CD14-positive monocyte (primary cell): ENCODE measurements at regions not wholly inside any gene's neighbourhood (a gene's known extent, or its start where the extent isn't known, plus 50 kb on each side); places are given as distances from the start of the nearest gene placed in this dataset.

Source experiments
- DNase-seq, 3 donors: peaks; one replicate each; pipeline ENCODE4 v3.0.0-alpha.2; 2011 to 2022
- H2AFZ ChIP-seq: 2 replicates; pipeline ENCODE4 v1.6.0; 2012; ENCODE audit warnings: mild to moderate bottlenecking, low read depth, low read length, inconsistent platforms; ENCODE audit not compliant: insufficient read depth, poor library complexity, severe bottlenecking
- H3K27ac ChIP-seq, 2 donors: 1 replicate in 1 of 2; 2 replicates in 1 of 2; pipeline ENCODE4 v1.5.1; 2012 to 2013; ENCODE audit warnings: low read length in 2 of 2, control low read depth in 1 of 2, inconsistent platforms in 1 of 2, low read depth in 1 of 2, mild to moderate bottlenecking in 1 of 2
- H3K27me3 ChIP-seq, 2 donors: one replicate each; pipeline versions ENCODE4 v1.6.0 to v1.6.1; 2011 to 2013; ENCODE audit warnings: low read length in 2 of 2; ENCODE audit not compliant: control insufficient read depth in 2 of 2, insufficient read depth in 2 of 2
- H3K36me3 ChIP-seq, 2 donors: replicated peaks in 1 of 2; 1 replicate in 1 of 2; 2 replicates in 1 of 2; pipeline versions ENCODE4 v1.5.1 to v1.6.1; 2012 to 2013; ENCODE audit warnings: low read length in 2 of 2, control low read depth in 1 of 2, inconsistent platforms in 1 of 2, mild to moderate bottlenecking in 1 of 2; ENCODE audit not compliant: insufficient read depth in 2 of 2, control insufficient read depth in 1 of 2
- H3K4me1 ChIP-seq, 2 donors: 1 replicate in 1 of 2; 2 replicates in 1 of 2; pipeline versions ENCODE4 v1.5.1 to v1.6.1; 2012 to 2013; ENCODE audit warnings: low read length in 2 of 2, control low read depth in 1 of 2, inconsistent platforms in 1 of 2, mild to moderate bottlenecking in 1 of 2, moderate library complexity in 1 of 2; ENCODE audit not compliant: insufficient read depth in 2 of 2, control insufficient read depth in 1 of 2
- H3K4me2 ChIP-seq: replicated peaks from 2 replicates; pipeline ENCODE3; 2012; ENCODE audit warnings: low read length, moderate library complexity, mild to moderate bottlenecking; ENCODE audit not compliant: poor library complexity, severe bottlenecking; ENCODE audit errors: extremely low read depth
- H3K4me3 ChIP-seq, 3 experiments: fragments of 200-600 bp in 1 of 3; sonication (generic) in 1 of 3; replicated peaks in 1 of 3; 1 replicate in 2 of 3; 2 replicates in 1 of 3; pipeline ENCODE4 v1.5.1; 2011 to 2013; ENCODE audit warnings: low read length in 3 of 3, mild to moderate bottlenecking in 3 of 3, control low read depth in 2 of 3, low read depth in 2 of 3, inconsistent platforms in 1 of 3, moderate library complexity in 1 of 3
- H3K79me2 ChIP-seq: 2 replicates; pipeline ENCODE4 v1.6.0; 2012; ENCODE audit warnings: mild to moderate bottlenecking, control low read depth, inconsistent platforms, low read length, moderate library complexity; ENCODE audit not compliant: insufficient read depth
- H3K9ac ChIP-seq: 2 replicates; pipeline ENCODE4 v1.6.0; 2017; ENCODE audit warnings: low read length, mild to moderate bottlenecking; ENCODE audit not compliant: insufficient read depth, poor library complexity, severe bottlenecking
- H3K9me3 ChIP-seq, 2 donors: replicated peaks in 1 of 2; 1 replicate in 1 of 2; 2 replicates in 1 of 2; pipeline versions ENCODE4 v1.5.1 to v1.6.1; 2012 to 2013; ENCODE audit warnings: low read length in 2 of 2, control low read depth in 1 of 2; ENCODE audit not compliant: control insufficient read depth in 1 of 2, insufficient read depth in 1 of 2
- H4K20me1 ChIP-seq: 2 replicates; pipeline ENCODE4 v1.6.0; 2012; ENCODE audit warnings: mild to moderate bottlenecking, low read length, control low read depth, moderate library complexity; ENCODE audit not compliant: insufficient read depth
- H3K27ac Mint-ChIP-seq, 7 donors: one replicate each; pipeline ENCODE4 v1.8.0; 2020; ENCODE audit warnings: mild to moderate bottlenecking in 7 of 7, mixed read lengths in 7 of 7, moderate library complexity in 6 of 7, inconsistent platforms in 2 of 7
- H3K27me3 Mint-ChIP-seq, 3 donors: one replicate each; pipeline ENCODE4 v1.8.0; 2021 to 2022; ENCODE audit warnings: low read depth in 3 of 3, mild to moderate bottlenecking in 3 of 3, mixed read lengths in 3 of 3, moderate library complexity in 3 of 3, inconsistent platforms in 1 of 3
- H3K36me3 Mint-ChIP-seq, 2 donors: one replicate each; pipeline ENCODE4 v1.8.0; 2020; ENCODE audit warnings: mixed read lengths in 2 of 2, inconsistent platforms in 1 of 2, mild to moderate bottlenecking in 1 of 2
- H3K4me1 Mint-ChIP-seq: one replicate; pipeline ENCODE4 v1.8.0; 2020; ENCODE audit warnings: mild to moderate bottlenecking, mixed read lengths
- H3K4me3 Mint-ChIP-seq, 2 donors: one replicate each; pipeline ENCODE4 v1.8.0; 2020; ENCODE audit warnings: mild to moderate bottlenecking in 2 of 2, mixed read lengths in 2 of 2, moderate library complexity in 1 of 2
- H3K9me3 Mint-ChIP-seq, 7 donors: one replicate each; pipeline ENCODE4 v1.8.0; 2020 to 2022; ENCODE audit warnings: mixed read lengths in 7 of 7, mild to moderate bottlenecking in 6 of 7, moderate library complexity in 6 of 7, inconsistent platforms in 2 of 7
- CTCF ChIP-seq: fragments of 200-600 bp; IDR thresholded peaks from one replicate; pipeline ENCODE4 v1.8.0; 2022; ENCODE audit warnings: antibody characterized with exemption, mild to moderate bottlenecking
- WGBS: methylation state at CpG from one replicate; pipeline ENCODE4 v1.1.5; 2013; ENCODE audit warnings: missing lambda C conversion rate; ENCODE audit not compliant: insufficient coverage; 5-methylcytosine and 5-hydroxymethylcytosine counted together
- intact Hi-C, 2 donors: fragments of 100-400 bp; cut with micrococcal nuclease; formaldehyde crosslinking; loops; one replicate each; pipeline versions ENCODE4 v1.15.0 to v1.15.1; 2023

- Histone ChIP-seq H3K27ac (no peak overlapping the region), H4K20me1 (no peaks in the 10 kb centered on the region), H3K79me2 (no peaks in the 10 kb centered on the region), H3K9ac (no peak overlapping the region), H3K4me1 (no peaks in the 10 kb centered on the region), H3K4me2 (no peak overlapping the region), H3K4me3 (no peak overlapping the region), H3K27me3 (no peaks in the 10 kb centered on the region), H3K9me3 (no peaks in the 10 kb centered on the region), H3K36me3 (no peaks in the 10 kb centered on the region), H2AFZ (no peak overlapping the region)
- Mint-ChIP-seq H3K27ac (no peak overlapping the region), H3K4me1 (no peaks in the 10 kb centered on the region), H3K4me3 (no peak overlapping the region), H3K9me3 (peaks cover 0 to 2% (median 0%) of the 10 kb centered on the region in 7 donors), H3K27me3 (peaks cover 0 to 2% (median 0%) of the 10 kb centered on the region in 3 donors), H3K36me3 (no peaks in the 10 kb centered on the region)
- TF ChIP-seq CTCF = no peak
- intact Hi-C loops = no loop called here
- DNase-seq = no peak
Observed at GRCh38 chr7:118496138-118496644, 271.7 kb downstream of the ANKRD7 start.

GRCh38 chr7:118502235-118502634 is 277.7 kb downstream of the ANKRD7 start:
- Mint-ChIP-seq H3K9me3 (peaks cover 0 to 4% (median 0%) of the 10 kb centered on the region in 7 donors), H3K27me3 (no peaks in the 10 kb centered on the region), H3K4me3 (no peak overlapping the region), H3K27ac (no peak overlapping the region), H3K36me3 (no peaks in the 10 kb centered on the region), H3K4me1 (no peaks in the 10 kb centered on the region)
- no peaks in the 10 kb centered on the region for H4K20me1 ChIP-seq
- H3K4me3 ChIP-seq = no peak overlapping the region
- intact Hi-C loops = no loop called here
- WGBS = 5% methylated on average over 3 of the region's 3 CpGs
- no peak overlapping the region for H2AFZ ChIP-seq
- no peak overlapping the region for H3K4me2 ChIP-seq
- no peak for DNase-seq
- no peak overlapping the region for H3K9ac ChIP-seq
- no peaks in the 10 kb centered on the region for H3K79me2 ChIP-seq
- H3K36me3 ChIP-seq = no peaks in the 10 kb centered on the region
- TF ChIP-seq CTCF = no peak
- no peak overlapping the region for H3K27ac ChIP-seq
- no peaks in the 10 kb centered on the region for H3K9me3 ChIP-seq
- H3K4me1 ChIP-seq = no peaks in the 10 kb centered on the region
- H3K27me3 ChIP-seq = no peaks in the 10 kb centered on the region
